HG02571 (cell line): ENCODE measurements at regions not wholly inside any gene's neighbourhood (a gene's known extent, or its start where the extent isn't known, plus 50 kb on each side); places are given as distances from the start of the nearest gene placed in this dataset.

Experiments
- ATAC-seq: cut with Tn5 transposase; IDR thresholded peaks from one replicate; pipeline ENCODE4 v1.9.1; 2021; ENCODE audit warnings: mild to moderate bottlenecking, moderate library complexity; ENCODE audit not compliant: unreplicated experiment

GRCh38 chr18:45298986-45299385 lies 316.3 kb upstream of the SLC14A2 start:
- no peak for ATAC-seq

- ATAC-seq, result no peak
Measured at GRCh38 chr18:45303026-45303425, 312.2 kb upstream of the SLC14A2 start.

- no peak for ATAC-seq
Measured at GRCh38 chr18:45304558-45304957, 310.7 kb upstream of the SLC14A2 start.

GRCh38 chr18:45312555-45313126 lies 302.6 kb upstream of the SLC14A2 start:
- ATAC-seq, result no peak

- no peak for ATAC-seq
Measured at GRCh38 chr18:45316127-45316526, 299.1 kb upstream of the SLC14A2 start.

- ATAC-seq, result no peak
Measured at GRCh38 chr18:45317948-45318640, 297.2 kb upstream of the SLC14A2 start.

GRCh38 chr18:45320724-45321123 lies 294.6 kb upstream of the SLC14A2 start:
- ATAC-seq, result no peak

- ATAC-seq, result no peak
Measured at GRCh38 chr18:45321520-45321919, 293.8 kb upstream of the SLC14A2 start.

- no peak for ATAC-seq
Measured at GRCh38 chr18:45322343-45322742, 292.9 kb upstream of the SLC14A2 start.

GRCh38 chr18:45324101-45324494 lies 291.2 kb upstream of the SLC14A2 start:
- no peak for ATAC-seq

- no peak for ATAC-seq
Measured at GRCh38 chr18:45324495-45325113, 290.7 kb upstream of the SLC14A2 start.

GRCh38 chr18:45325778-45326177 lies 289.5 kb upstream of the SLC14A2 start:
- ATAC-seq, result no peak

GRCh38 chr18:45326505-45326904 lies 288.8 kb upstream of the SLC14A2 start:
- ATAC-seq, result no peak

- ATAC-seq, result no peak
Measured at GRCh38 chr18:45328296-45328695, 287.0 kb upstream of the SLC14A2 start.

- no peak for ATAC-seq
Measured at GRCh38 chr18:45328811-45329210, 286.5 kb upstream of the SLC14A2 start.

- no peak for ATAC-seq
Measured at GRCh38 chr18:45329316-45329715, 286.0 kb upstream of the SLC14A2 start.

- ATAC-seq, result no peak
Measured at GRCh38 chr18:45330170-45330594, 285.1 kb upstream of the SLC14A2 start.

- ATAC-seq, result no peak
Measured at GRCh38 chr18:45332871-45333270, 282.4 kb upstream of the SLC14A2 start.

- no peak for ATAC-seq
Measured at GRCh38 chr18:45334191-45334590, 281.1 kb upstream of the SLC14A2 start.

- no peak for ATAC-seq
Measured at GRCh38 chr18:45335282-45336043, 279.8 kb upstream of the SLC14A2 start.

GRCh38 chr18:45336448-45336847 lies 278.8 kb upstream of the SLC14A2 start:
- no peak for ATAC-seq

- ATAC-seq, result no peak
Measured at GRCh38 chr18:45337477-45337876, 277.8 kb upstream of the SLC14A2 start.
